Bronchial epithelial cell (primary cell): ENCODE measurements at regions not wholly inside any gene's neighbourhood (a gene's known extent, or its start where the extent isn't known, plus 50 kb on each side); places are given as distances from the start of the nearest gene placed in this dataset.

Source experiments
- DNase-seq: peaks from one replicate; pipeline ENCODE4 v3.0.0-alpha.2; 2010; ENCODE audit warnings: low read depth
- FAIRE-seq: peaks from 2 replicates; lab custom pipeline; 2011; peaks lifted over from hg19 to GRCh38; lab: Jason Lieb, UNC
- H3K27me3 ChIP-seq: 2 replicates; pipeline ENCODE4 v1.5.1; 2011; ENCODE audit warnings: low read length; ENCODE audit not compliant: control insufficient read depth, insufficient read depth
- H3K36me3 ChIP-seq: 2 replicates; pipeline ENCODE4 v1.5.1; 2011; ENCODE audit warnings: low read length; ENCODE audit not compliant: control insufficient read depth, insufficient read depth
- H3K4me3 ChIP-seq: 2 replicates; pipeline ENCODE4 v1.5.1; 2011; ENCODE audit warnings: mild to moderate bottlenecking, low read depth, low read length, control low read depth
- TF ChIP-seq, protein P1 (sequence below): IDR thresholded peaks from 2 replicates; pipeline ENCODE4 v1.5.1; 2011; ENCODE audit warnings: mild to moderate bottlenecking, moderate library complexity, low read length, control low read depth, inconsistent platforms; ENCODE audit not compliant: insufficient read depth, severe bottlenecking

GRCh38 chr6:126134491-126134890, 148.2 kb downstream of the TRMT11 start:
- H3K36me3 ChIP-seq = no peaks in the 10 kb centered on the region
- peak; percentile 64 for DNase-seq
- no peaks in the 10 kb centered on the region for H3K27me3 ChIP-seq
- TF ChIP-seq, protein P1, sequence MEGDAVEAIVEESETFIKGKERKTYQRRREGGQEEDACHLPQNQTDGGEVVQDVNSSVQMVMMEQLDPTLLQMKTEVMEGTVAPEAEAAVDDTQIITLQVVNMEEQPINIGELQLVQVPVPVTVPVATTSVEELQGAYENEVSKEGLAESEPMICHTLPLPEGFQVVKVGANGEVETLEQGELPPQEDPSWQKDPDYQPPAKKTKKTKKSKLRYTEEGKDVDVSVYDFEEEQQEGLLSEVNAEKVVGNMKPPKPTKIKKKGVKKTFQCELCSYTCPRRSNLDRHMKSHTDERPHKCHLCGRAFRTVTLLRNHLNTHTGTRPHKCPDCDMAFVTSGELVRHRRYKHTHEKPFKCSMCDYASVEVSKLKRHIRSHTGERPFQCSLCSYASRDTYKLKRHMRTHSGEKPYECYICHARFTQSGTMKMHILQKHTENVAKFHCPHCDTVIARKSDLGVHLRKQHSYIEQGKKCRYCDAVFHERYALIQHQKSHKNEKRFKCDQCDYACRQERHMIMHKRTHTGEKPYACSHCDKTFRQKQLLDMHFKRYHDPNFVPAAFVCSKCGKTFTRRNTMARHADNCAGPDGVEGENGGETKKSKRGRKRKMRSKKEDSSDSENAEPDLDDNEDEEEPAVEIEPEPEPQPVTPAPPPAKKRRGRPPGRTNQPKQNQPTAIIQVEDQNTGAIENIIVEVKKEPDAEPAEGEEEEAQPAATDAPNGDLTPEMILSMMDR = no peak
- FAIRE-seq = no peak
- no peak overlapping the region for H3K4me3 ChIP-seq

DNA sequence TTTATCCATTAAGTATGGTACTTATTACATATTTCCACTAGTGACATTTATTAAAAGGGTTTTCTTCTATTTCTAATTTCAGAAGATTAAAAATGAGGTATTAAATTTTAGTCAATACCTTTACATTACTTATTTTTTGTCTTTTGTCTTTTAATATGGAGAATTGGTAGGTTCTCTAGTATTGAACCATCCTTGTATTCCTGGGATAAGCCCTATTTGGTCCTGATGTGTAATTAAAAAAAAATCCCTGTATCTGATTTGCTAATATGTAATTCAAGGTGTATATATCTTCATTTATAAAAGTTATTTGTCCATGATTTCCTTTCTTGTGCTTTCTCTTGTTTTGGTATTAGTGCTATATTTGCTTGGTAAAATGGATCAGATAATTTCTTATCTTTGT, 153.7 kb downstream of the TRMT11 start:
- Histone ChIP-seq H3K36me3 (no peaks in the 10 kb centered on the region), H3K4me3 (no peak overlapping the region), H3K27me3 (no peaks in the 10 kb centered on the region)
- TF ChIP-seq, protein P1 = no peak
- no peak for DNase-seq
- FAIRE-seq = no peak

DNA sequence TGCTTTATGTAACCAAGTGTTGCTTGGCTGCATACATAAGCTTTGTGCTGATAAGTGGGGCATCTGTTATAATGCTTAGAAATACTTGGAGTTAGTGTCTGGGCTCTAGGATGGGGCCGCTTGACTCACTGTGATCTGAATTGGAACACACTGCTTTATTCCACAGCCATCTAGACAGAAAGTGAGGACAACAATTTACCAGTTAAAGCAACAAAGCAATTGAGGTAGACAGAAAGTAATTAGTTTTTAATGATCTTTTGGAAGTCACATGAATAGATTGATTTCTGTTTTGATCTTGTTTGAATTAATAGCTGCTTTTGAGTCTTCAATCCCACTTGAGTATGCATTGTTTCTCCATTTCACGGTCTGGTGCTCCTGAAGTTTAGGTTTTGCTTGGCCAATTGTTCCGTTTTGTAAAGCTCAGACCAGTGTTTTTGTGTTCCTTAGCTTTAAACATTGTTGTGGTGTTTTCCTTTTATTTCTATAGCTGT, 157.5 kb downstream of the TRMT11 start:
- Histone ChIP-seq H3K27me3 (no peaks in the 10 kb centered on the region), H3K4me3 (no peak overlapping the region), H3K36me3 (no peaks in the 10 kb centered on the region)
- DNase-seq (no peak), FAIRE-seq (no peak)
- TF ChIP-seq, protein P1 = no peak

DNA sequence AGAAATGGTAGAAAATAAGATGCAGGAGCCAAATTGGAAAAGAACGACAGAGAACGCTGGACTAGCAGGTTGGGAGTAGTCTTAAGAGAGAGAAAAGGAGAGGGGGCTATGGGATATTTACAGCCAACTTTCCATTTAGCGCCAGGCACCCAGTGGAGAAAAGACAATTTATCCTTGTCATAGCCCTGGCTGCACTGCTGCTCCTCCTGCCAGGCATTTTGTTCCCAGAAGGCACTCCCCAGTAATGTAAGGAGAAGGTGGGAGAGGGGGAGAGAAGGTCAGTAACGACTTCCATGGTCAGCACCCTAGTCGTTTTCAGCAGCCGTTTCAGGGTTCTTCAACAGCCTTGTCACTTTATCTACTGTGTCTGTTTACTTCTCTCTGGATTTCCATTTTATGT, 159.0 kb downstream of the TRMT11 start:
- no peak overlapping the region for H3K4me3 ChIP-seq
- no peaks in the 10 kb centered on the region for H3K36me3 ChIP-seq
- H3K27me3 ChIP-seq = no peaks in the 10 kb centered on the region
- TF ChIP-seq, protein P1 = no peak
- DNase-seq (no peak), FAIRE-seq (no peak)

- no peak for DNase-seq
- TF ChIP-seq, protein P1 = no peak
- no peak for FAIRE-seq
Measured at GRCh38 chr6:126147291-126147815, 161.0 kb downstream of the TRMT11 start.

GRCh38 chr6:126148853-126149252, 162.5 kb downstream of the TRMT11 start:
- no peaks in the 10 kb centered on the region for H3K27me3 ChIP-seq
- no peak overlapping the region for H3K4me3 ChIP-seq
- FAIRE-seq (no peak), DNase-seq (no peak)
- TF ChIP-seq, protein P1 = no peak
- H3K36me3 ChIP-seq = no peaks in the 10 kb centered on the region

More at GRCh38 chr6:126147291-126147815, 161.0 kb downstream of the TRMT11 start:
- H3K27me3 ChIP-seq = no peaks in the 10 kb centered on the region
- H3K36me3 ChIP-seq = no peaks in the 10 kb centered on the region
- H3K4me3 ChIP-seq = no peak overlapping the region
